Hematopoietic multipotent progenitor cell treated with erythropoietin and hydrocortisone succinate and interleukin-3 and kit ligand, for 8 days (in vitro differentiated cells): ENCODE measurements at regions not wholly inside any gene's neighbourhood (a gene's known extent, or its start where the extent isn't known, plus 50 kb on each side); places are given as distances from the start of the nearest gene placed in this dataset.
"Not testable (repeated sequence)": the region's sequence is repeated elsewhere in the genome, so short reads cannot be mapped to it uniquely, and the experiment has no call there.

ENCODE experiments used
- DNase-seq: peaks from one replicate; pipeline ENCODE4 v3.0.0-alpha.2; 2015

DNA sequence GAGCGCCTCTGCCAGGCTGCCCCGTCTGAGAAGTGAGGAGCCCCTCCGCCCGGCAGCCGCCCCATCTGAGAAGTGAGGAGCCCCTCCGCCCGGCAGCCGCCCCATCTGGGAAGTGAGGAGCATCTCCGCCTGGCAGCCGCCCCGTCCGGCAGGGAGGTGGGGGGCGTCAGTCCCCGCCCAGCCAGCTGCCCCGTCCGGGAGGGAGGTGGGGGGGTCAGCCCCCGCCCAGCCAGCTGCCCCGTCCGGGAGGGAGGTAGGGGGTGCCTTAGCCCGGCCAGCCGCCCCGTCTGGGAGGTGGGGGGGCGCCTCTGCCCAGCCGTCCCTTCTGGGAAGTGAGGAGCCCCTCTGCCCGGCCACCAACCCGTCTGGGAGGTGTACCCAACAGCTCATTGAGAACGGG, 75.4 kb upstream of the DIO2 start:
- DNase-seq, result not testable (repeated sequence)

- no peak for DNase-seq
Observed at GRCh38 chr14:80278293-80279023, 67.2 kb upstream of the DIO2 start.

DNA sequence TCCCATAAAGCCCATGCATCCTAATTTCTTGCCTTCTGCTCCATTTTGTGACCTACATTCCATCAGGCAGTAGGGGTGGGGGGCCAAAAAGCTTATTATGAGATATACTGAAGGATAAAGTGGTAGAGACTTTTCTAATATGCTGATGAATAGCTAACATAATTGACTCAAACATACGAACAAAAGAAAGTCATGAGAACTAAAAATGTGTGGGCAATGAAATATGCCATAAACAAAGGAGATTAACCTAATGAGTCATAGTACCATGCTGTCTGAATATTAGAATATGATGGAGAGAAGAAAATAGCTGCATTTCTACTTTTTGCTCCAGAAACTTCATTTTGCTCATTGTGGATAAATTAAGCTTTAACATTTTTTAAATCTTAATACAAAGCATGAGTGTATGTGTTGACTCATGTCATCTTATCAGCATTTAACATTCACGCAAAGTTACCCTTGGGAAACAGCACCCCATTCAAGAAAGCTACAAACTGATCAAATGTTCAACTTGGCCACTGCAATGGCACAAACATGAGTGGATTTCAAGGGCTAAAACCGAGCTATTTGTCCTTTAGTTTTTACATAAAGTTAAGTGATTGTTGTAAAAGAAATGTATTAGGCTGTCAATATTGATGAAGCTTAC, 64.0 kb upstream of the DIO2 start:
- DNase-seq, result no peak

DNA sequence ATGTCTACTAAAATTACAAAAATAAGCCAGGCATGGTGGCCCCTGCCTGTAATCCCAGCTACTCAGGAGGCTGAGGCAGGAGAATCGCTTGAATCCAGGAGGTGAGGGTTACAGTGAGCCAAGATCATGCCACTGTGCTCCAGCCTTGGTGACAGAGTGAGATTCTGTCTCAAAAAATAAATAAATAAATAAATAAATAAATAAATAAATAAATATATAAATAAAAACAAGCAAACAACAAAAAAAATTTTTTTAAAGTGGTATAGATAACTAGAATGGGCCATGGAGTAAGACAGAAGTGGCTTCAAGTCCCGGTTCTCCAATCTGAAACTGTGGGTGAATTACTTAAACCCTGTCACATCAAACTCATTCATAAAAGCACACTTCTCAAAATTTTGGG, 63.0 kb upstream of the DIO2 start:
- not testable (repeated sequence) for DNase-seq

- DNase-seq, result no peak
Observed at GRCh38 chr14:80271389-80271788, 60.1 kb upstream of the DIO2 start.

- no peak for DNase-seq
Observed at GRCh38 chr14:80269353-80269925, 58.1 kb upstream of the DIO2 start.

- no peak for DNase-seq
Observed at GRCh38 chr14:80266930-80267329, 55.6 kb upstream of the DIO2 start.

DNA sequence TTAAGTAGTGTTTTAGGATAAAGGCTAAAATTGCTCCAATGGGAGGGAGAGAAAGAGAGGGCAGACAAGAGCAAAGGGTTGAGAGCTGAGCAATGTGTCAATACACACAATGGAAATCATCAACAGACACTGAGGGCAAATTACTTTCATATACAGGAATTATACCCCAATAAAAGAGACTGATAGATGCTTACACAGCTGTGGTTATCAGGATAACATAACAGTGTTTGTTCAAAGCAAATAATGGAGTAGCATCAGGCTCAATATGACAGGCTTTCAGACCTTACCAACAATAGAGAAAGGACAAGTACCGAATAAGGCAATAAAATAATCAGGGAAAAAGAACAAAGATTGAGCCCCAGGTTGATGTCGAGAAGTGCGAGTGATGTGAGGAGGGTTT, 53.4 kb upstream of the DIO2 start:
- DNase-seq, result no peak
